GM12892 (cell line): ENCODE measurements at regions not wholly inside any gene's neighbourhood (a gene's known extent, or its start where the extent isn't known, plus 50 kb on each side); places are given as distances from the start of the nearest gene placed in this dataset.

Experiments
- POLR2A ChIP-seq: IDR thresholded peaks from 2 replicates; pipeline ENCODE4 v1.6.1; 2011; ENCODE audit warnings: low read depth, low read length, control low read depth
- POLR2AphosphoS5 ChIP-seq: IDR thresholded peaks from 2 replicates; pipeline ENCODE4 v1.6.1; 2011; ENCODE audit warnings: low read depth, low read length, control low read depth

DNA sequence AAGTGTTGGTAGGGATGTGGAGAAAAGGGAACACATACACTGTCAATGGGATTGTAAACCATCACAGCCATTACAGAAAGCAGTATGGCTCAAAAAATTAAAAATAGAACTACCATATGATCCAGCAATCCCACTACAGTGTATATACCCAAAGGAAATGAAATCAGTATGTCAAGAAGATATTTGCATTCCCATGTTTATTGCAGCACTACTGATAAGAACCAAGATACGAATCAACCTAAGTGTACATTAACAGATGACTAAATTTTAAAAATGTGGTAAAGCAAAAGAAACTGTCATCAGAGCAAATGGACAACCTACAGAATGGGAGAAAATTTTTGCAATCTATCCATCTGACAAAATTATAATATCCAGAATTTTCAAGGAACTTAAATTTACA is 290.4 kb downstream of the IPMK start:
- TF ChIP-seq POLR2AphosphoS5 = no peak
- no peak for TF ChIP-seq POLR2A
